Karpas-422 (cell line): ENCODE measurements at regions not wholly inside any gene's neighbourhood (a gene's known extent, or its start where the extent isn't known, plus 50 kb on each side); places are given as distances from the start of the nearest gene placed in this dataset.
A peak's percentile ranks its signal among the peaks of the same experiment; 100 is the strongest.
"Not testable (repeated sequence)": the region's sequence is repeated elsewhere in the genome, so short reads cannot be mapped to it uniquely, and the experiment has no call there.

Experiments
- DNase-seq: peaks from one replicate; pipeline ENCODE4 v3.0.0-alpha.2; 2015
- H2AFZ ChIP-seq: fragments of 200-600 bp; sonication (generic); 2 replicates; pipeline ENCODE4 v1.6.1; 2014; ENCODE audit warnings: antibody characterized with exemption, low read length, mixed read lengths
- H3K27ac ChIP-seq: fragments of 200-600 bp; sonication (generic); 2 replicates; pipeline ENCODE4 v1.5.1; 2014; ENCODE audit warnings: mild to moderate bottlenecking, low read length, moderate library complexity
- H3K27me3 ChIP-seq: fragments of 200-600 bp; sonication (generic); 2 replicates; pipeline ENCODE4 v1.6.1; 2014; ENCODE audit warnings: low read length, mixed read lengths
- H3K36me3 ChIP-seq: fragments of 200-600 bp; sonication (generic); 2 replicates; pipeline ENCODE4 v1.6.1; 2014; ENCODE audit warnings: low read length, mixed read lengths; ENCODE audit not compliant: insufficient read depth
- H3K4me1 ChIP-seq: fragments of 200-600 bp; sonication (generic); 2 replicates; pipeline ENCODE4 v1.6.1; 2014; ENCODE audit warnings: mild to moderate bottlenecking, low read length, mixed read lengths
- H3K4me2 ChIP-seq: fragments of 200-600 bp; sonication (generic); 2 replicates; pipeline ENCODE4 v1.6.1; 2014; ENCODE audit warnings: low read length, low read depth, mild to moderate bottlenecking; ENCODE audit not compliant: poor library complexity, severe bottlenecking
- H3K4me3 ChIP-seq: fragments of 200-600 bp; sonication (generic); 2 replicates; pipeline ENCODE4 v1.5.1; 2014; ENCODE audit warnings: mild to moderate bottlenecking, antibody characterized with exemption, low read length, mixed read lengths
- H3K79me2 ChIP-seq: fragments of 200-600 bp; sonication (generic); 2 replicates; pipeline ENCODE4 v1.6.1; 2014; ENCODE audit warnings: mild to moderate bottlenecking, low read length, mixed read lengths
- H3K9ac ChIP-seq: fragments of 200-600 bp; sonication (generic); 2 replicates; pipeline ENCODE4 v1.6.0; 2014; ENCODE audit warnings: low read length
- H3K9me2 ChIP-seq: fragments of 200-600 bp; sonication (generic), shearing (Covaris generic); replicated peaks from 2 replicates; pipeline ENCODE4 v1.6.0; 2014; ENCODE audit warnings: mild to moderate bottlenecking, low read length, moderate library complexity; ENCODE audit not compliant: insufficient read depth
- H3K9me3 ChIP-seq: fragments of 300-700, 200-600 bp; sonication (generic); 2 replicates; pipeline ENCODE4 v1.6.1; 2014; ENCODE audit warnings: low read length, mixed read lengths
- H4K20me1 ChIP-seq: fragments of 200-600 bp; sonication (generic); 2 replicates; pipeline ENCODE4 v1.6.1; 2014; ENCODE audit warnings: mild to moderate bottlenecking, antibody characterized with exemption, low read length, low read depth; ENCODE audit not compliant: insufficient read depth

- no peak overlapping the region for H3K9ac ChIP-seq
- H3K4me1 ChIP-seq: peaks cover 6% of the 10 kb centered on the region
- no peaks in the 10 kb centered on the region for H3K9me3 ChIP-seq
- H3K4me2 ChIP-seq: no peak overlapping the region
- H2AFZ ChIP-seq: no peak overlapping the region
- 0 out of 2 replicates have a peak, but pooled peaks cover 4% of the 10 kb centered on the region for H3K9me2 ChIP-seq
- no peak overlapping the region for H3K27ac ChIP-seq
- no peak overlapping the region for H3K4me3 ChIP-seq
- no peaks in the 10 kb centered on the region for H3K79me2 ChIP-seq
- H4K20me1 ChIP-seq: no peaks in the 10 kb centered on the region
- H3K27me3 ChIP-seq: 0 out of 2 replicates have a peak, but pooled peaks cover 2% of the 10 kb centered on the region
- DNase-seq: no peak
- H3K36me3 ChIP-seq: no peaks in the 10 kb centered on the region
Measured at GRCh38 chr6:137286916-137287315, 67.7 kb upstream of the IFNGR1 start.

- Histone ChIP-seq H3K27me3 (0 out of 2 replicates have a peak, but pooled peaks cover 2% of the 10 kb centered on the region), H3K79me2 (no peaks in the 10 kb centered on the region), H3K4me1 (peaks cover 6% of the 10 kb centered on the region), H3K4me3 (no peak overlapping the region), H3K9me3 (no peaks in the 10 kb centered on the region), H3K27ac (no peak overlapping the region), H4K20me1 (no peaks in the 10 kb centered on the region), H3K9me2 (0 out of 2 replicates have a peak, but pooled peaks cover 4% of the 10 kb centered on the region), H2AFZ (no peak overlapping the region), H3K36me3 (no peaks in the 10 kb centered on the region), H3K4me2 (no peak overlapping the region), H3K9ac (no peak overlapping the region)
- DNase-seq: no peak
Measured at GRCh38 chr6:137286368-137286767, 67.2 kb upstream of the IFNGR1 start.

- Histone ChIP-seq H3K9me2 (0 out of 2 replicates have a peak, but pooled peaks cover 4% of the 10 kb centered on the region), H2AFZ (no peak overlapping the region), H3K27me3 (no peaks in the 10 kb centered on the region), H3K4me1 (peaks cover 6% of the 10 kb centered on the region), H3K27ac (no peak overlapping the region), H3K36me3 (no peaks in the 10 kb centered on the region), H3K9me3 (no peaks in the 10 kb centered on the region), H3K4me2 (no peak overlapping the region), H3K9ac (no peak overlapping the region), H4K20me1 (no peaks in the 10 kb centered on the region), H3K4me3 (no peak overlapping the region), H3K79me2 (no peaks in the 10 kb centered on the region)
- no peak for DNase-seq
Measured at GRCh38 chr6:137284811-137285110, 65.6 kb upstream of the IFNGR1 start.

- Histone ChIP-seq H4K20me1 (no peaks in the 10 kb centered on the region), H2AFZ (no peak overlapping the region), H3K4me2 (no peak overlapping the region), H3K27ac (no peak overlapping the region), H3K79me2 (no peaks in the 10 kb centered on the region), H3K9ac (no peak overlapping the region), H3K9me2 (0 out of 2 replicates have a peak, but pooled peaks cover 4% of the 10 kb centered on the region), H3K4me1 (peaks cover 7% of the 10 kb centered on the region), H3K4me3 (no peak overlapping the region), H3K27me3 (no peaks in the 10 kb centered on the region), H3K9me3 (no peaks in the 10 kb centered on the region), H3K36me3 (no peaks in the 10 kb centered on the region)
- DNase-seq: no peak
Measured at GRCh38 chr6:137283940-137284810, 65.0 kb upstream of the IFNGR1 start.

- Histone ChIP-seq H3K79me2 (no peaks in the 10 kb centered on the region), H3K4me2 (no peak overlapping the region), H3K36me3 (no peaks in the 10 kb centered on the region), H3K27me3 (no peaks in the 10 kb centered on the region), H3K9me3 (no peaks in the 10 kb centered on the region), H3K9me2 (0 out of 2 replicates have a peak, but pooled peaks cover 4% of the 10 kb centered on the region), H4K20me1 (no peaks in the 10 kb centered on the region), H3K27ac (no peak overlapping the region), H3K4me3 (no peak overlapping the region), H3K9ac (no peak overlapping the region), H2AFZ (no peak overlapping the region), H3K4me1 (peaks cover 11% of the 10 kb centered on the region)
- DNase-seq: no peak
Measured at GRCh38 chr6:137283080-137283479, 63.9 kb upstream of the IFNGR1 start.

GRCh38 chr6:137282254-137282653, 63.1 kb upstream of the IFNGR1 start:
- Histone ChIP-seq H2AFZ (no peak overlapping the region), H3K27ac (no peak overlapping the region), H3K9ac (no peak overlapping the region), H3K27me3 (no peaks in the 10 kb centered on the region), H4K20me1 (no peaks in the 10 kb centered on the region), H3K9me2 (no peaks in the 10 kb centered on the region), H3K36me3 (no peaks in the 10 kb centered on the region), H3K9me3 (no peaks in the 10 kb centered on the region), H3K4me2 (no peak overlapping the region), H3K79me2 (no peaks in the 10 kb centered on the region), H3K4me1 (peaks cover 11% of the 10 kb centered on the region), H3K4me3 (no peak overlapping the region)
- DNase-seq: no peak

GRCh38 chr6:137279279-137279678, 60.1 kb upstream of the IFNGR1 start:
- not testable (repeated sequence) for H3K27ac ChIP-seq
- H3K4me1 ChIP-seq: peaks cover 11% of the 10 kb centered on the region

GRCh38 chr6:137277971-137278637, 58.9 kb upstream of the IFNGR1 start:
- Histone ChIP-seq H2AFZ (no peak overlapping the region), H3K27me3 (no peaks in the 10 kb centered on the region), H3K9me2 (no peaks in the 10 kb centered on the region), H3K36me3 (no peaks in the 10 kb centered on the region), H3K4me2 (no peak overlapping the region), H3K4me3 (no peak overlapping the region), H3K79me2 (no peaks in the 10 kb centered on the region), H4K20me1 (no peaks in the 10 kb centered on the region), H3K27ac (no peak overlapping the region), H3K4me1 (peaks cover 12% of the 10 kb centered on the region), H3K9me3 (no peaks in the 10 kb centered on the region), H3K9ac (no peak overlapping the region)
- no peak for DNase-seq

More at GRCh38 chr6:137279279-137279678, 60.1 kb upstream of the IFNGR1 start:
- H3K27me3 ChIP-seq, H3K9me2 ChIP-seq, H3K4me3 ChIP-seq, H3K4me2 ChIP-seq, H3K79me2 ChIP-seq, H3K9ac ChIP-seq, H4K20me1 ChIP-seq, DNase-seq, H3K36me3 ChIP-seq, H3K9me3 ChIP-seq: not testable (repeated sequence)
- 0 out of 2 replicates have a peak overlapping the region, but pooled peaks have one; percentile 36 for H2AFZ ChIP-seq
